ENCODE measurements at regions not wholly inside any gene's neighbourhood (a gene's known extent, or its start where the extent isn't known, plus 50 kb on each side); places are given as distances from the start of the nearest gene placed in this dataset.

- DNase-seq (ENCODE audit: low spot score): no peak
- TF ChIP-seq CTCF (IDR thresholded peaks at IDR 0.05): no peak
- H3K4me1 ChIP-seq: no peaks in the 10 kb centered on the region
- H3K27ac ChIP-seq: no peak overlapping the region
- H3K27me3 ChIP-seq: no peaks in the 10 kb centered on the region
- H3K9me3 ChIP-seq: no peaks in the 10 kb centered on the region
- no peak overlapping the region for H3K4me3 ChIP-seq
- no peaks in the 10 kb centered on the region for H3K36me3 ChIP-seq
These were observed 343.1 kb upstream of the ARGLU1 start for GRCh38 chr13:106911020-106911419.

- no peaks in the 10 kb centered on the region for H3K9me3 ChIP-seq
- TF ChIP-seq CTCF (IDR thresholded peaks at IDR 0.05): no peak
- no peaks in the 10 kb centered on the region for H3K4me1 ChIP-seq
- no peaks in the 10 kb centered on the region for H3K27me3 ChIP-seq
- DNase-seq (ENCODE audit: low spot score): no peak
- H3K27ac ChIP-seq: no peak overlapping the region
- no peaks in the 10 kb centered on the region for H3K36me3 ChIP-seq
- no peak overlapping the region for H3K4me3 ChIP-seq
These were observed 338.6 kb upstream of the ARGLU1 start for GRCh38 chr13:106906426-106906996.

GRCh38 chr13:106905380-106906162, 337.6 kb upstream of the ARGLU1 start:
- no peak for DNase-seq (ENCODE audit: low spot score)
- Histone ChIP-seq H3K27me3 (no peaks in the 10 kb centered on the region), H3K9me3 (no peaks in the 10 kb centered on the region), H3K36me3 (no peaks in the 10 kb centered on the region), H3K4me1 (no peaks in the 10 kb centered on the region), H3K4me3 (no peak overlapping the region), H3K27ac (no peak overlapping the region)
- TF ChIP-seq CTCF (IDR thresholded peaks at IDR 0.05): no peak

GRCh38 chr13:106899442-106899841, 331.5 kb upstream of the ARGLU1 start:
- no peak for DNase-seq (ENCODE audit: low spot score)
- Histone ChIP-seq H3K36me3 (no peaks in the 10 kb centered on the region), H3K27ac (no peak overlapping the region), H3K4me1 (no peaks in the 10 kb centered on the region), H3K27me3 (no peaks in the 10 kb centered on the region), H3K9me3 (no peaks in the 10 kb centered on the region), H3K4me3 (no peak overlapping the region)
- no peak for TF ChIP-seq CTCF (IDR thresholded peaks at IDR 0.05)

GRCh38 chr13:106898231-106898630, 330.3 kb upstream of the ARGLU1 start:
- Histone ChIP-seq H3K36me3 (no peaks in the 10 kb centered on the region), H3K4me1 (no peaks in the 10 kb centered on the region), H3K4me3 (no peak overlapping the region), H3K9me3 (no peaks in the 10 kb centered on the region), H3K27ac (no peak overlapping the region), H3K27me3 (no peaks in the 10 kb centered on the region)
- no peak for TF ChIP-seq CTCF (IDR thresholded peaks at IDR 0.05)
- DNase-seq (ENCODE audit: low spot score): no peak
